Activated CD4-positive, alpha-beta T cell treated with anti-CD3 and anti-CD28 coated beads, Interleukin-2, amount 10 ng/mL, durations not matched to agents 7 days and 5 days (primary cell): ENCODE measurements at regions not wholly inside any gene's neighbourhood (a gene's known extent, or its start where the extent isn't known, plus 50 kb on each side); places are given as distances from the start of the nearest gene placed in this dataset.
"Not testable (repeated sequence)": the region's sequence is repeated elsewhere in the genome, so short reads cannot be mapped to it uniquely, and the experiment has no call there.

Experiments used
- CTCF ChIA-PET: fragments of 350-600 bp; sonication (Branson Sonifier 250); formaldehyde crosslinking; loops from one replicate; lab custom pipeline; 2021; ENCODE audit warnings: antibody characterized with exemption; lab: Charles Lee
- POLR2A ChIA-PET: fragments of 350-600 bp; sonication (Branson Sonifier 250); formaldehyde crosslinking; loops from one replicate; lab custom pipeline; 2021; ENCODE audit warnings: antibody characterized with exemption; lab: Charles Lee
- DNase-seq: peaks from one replicate; pipeline ENCODE4 v3.0.0-alpha.2; 2020
- H3K27ac Mint-ChIP-seq: one replicate; pipeline ENCODE4 v1.8.0; 2021; ENCODE audit warnings: mild to moderate bottlenecking, moderate library complexity, mixed read lengths
- H3K27me3 Mint-ChIP-seq: one replicate; pipeline ENCODE4 v1.8.0; 2021; ENCODE audit warnings: mixed read lengths
- H3K36me3 Mint-ChIP-seq: one replicate; pipeline ENCODE4 v1.8.0; 2021; ENCODE audit warnings: low read depth, mixed read lengths
- H3K4me1 Mint-ChIP-seq: one replicate; pipeline ENCODE4 v1.8.0; 2021; ENCODE audit warnings: mixed read lengths
- H3K4me3 Mint-ChIP-seq: one replicate; pipeline ENCODE4 v1.8.0; 2021; ENCODE audit warnings: mild to moderate bottlenecking, moderate library complexity, mixed read lengths
- H3K9me3 Mint-ChIP-seq: one replicate; pipeline ENCODE4 v1.8.0; 2021; ENCODE audit warnings: mixed read lengths

DNA sequence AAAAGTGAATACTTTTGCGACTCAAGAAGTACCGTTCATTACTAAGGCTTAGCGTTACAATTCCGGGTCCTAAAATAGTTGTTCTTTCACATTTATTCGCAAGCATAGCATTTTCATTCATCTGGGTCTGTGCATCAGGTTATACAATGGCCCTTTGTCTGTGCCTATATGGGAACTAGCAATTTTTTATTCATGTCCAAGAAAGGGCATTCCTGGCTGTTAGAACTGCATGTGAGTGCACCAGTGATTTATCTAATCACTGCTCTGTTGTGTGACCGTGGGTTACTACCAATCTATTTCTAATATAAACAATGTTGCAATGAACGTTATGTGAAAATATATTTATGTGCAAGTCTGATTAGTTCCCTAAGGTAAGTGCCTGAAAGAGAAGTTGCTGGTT, 63.8 kb downstream of the SPANXA1 start:
- H3K9me3 Mint-ChIP-seq, H3K4me1 Mint-ChIP-seq, CTCF ChIA-PET, H3K36me3 Mint-ChIP-seq, H3K27ac Mint-ChIP-seq, POLR2A ChIA-PET, H3K27me3 Mint-ChIP-seq, DNase-seq, H3K4me3 Mint-ChIP-seq: not testable (repeated sequence)

DNA sequence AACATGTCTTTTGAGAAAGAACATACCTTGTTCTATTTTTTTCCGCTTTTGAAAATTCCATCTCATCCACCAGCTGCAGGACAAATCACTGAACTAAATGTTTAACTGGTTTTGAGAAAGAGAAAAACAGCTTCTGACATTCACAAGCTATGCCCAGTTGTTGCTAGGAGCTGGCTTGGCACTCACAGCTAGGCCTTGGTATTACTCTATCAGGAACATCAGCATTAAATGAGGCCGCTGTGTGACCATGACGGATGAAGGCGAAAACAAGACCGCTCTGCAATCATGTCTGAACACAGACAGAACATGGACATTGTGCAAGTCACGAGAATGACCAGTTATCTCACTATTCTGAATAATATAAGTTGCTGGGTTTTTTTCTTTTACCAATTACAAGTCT, 108.8 kb downstream of the SPANXA1 start:
- H3K4me3 Mint-ChIP-seq, H3K4me1 Mint-ChIP-seq, H3K27me3 Mint-ChIP-seq, H3K27ac Mint-ChIP-seq, POLR2A ChIA-PET, DNase-seq, H3K9me3 Mint-ChIP-seq, H3K36me3 Mint-ChIP-seq, CTCF ChIA-PET: not testable (repeated sequence)

DNA sequence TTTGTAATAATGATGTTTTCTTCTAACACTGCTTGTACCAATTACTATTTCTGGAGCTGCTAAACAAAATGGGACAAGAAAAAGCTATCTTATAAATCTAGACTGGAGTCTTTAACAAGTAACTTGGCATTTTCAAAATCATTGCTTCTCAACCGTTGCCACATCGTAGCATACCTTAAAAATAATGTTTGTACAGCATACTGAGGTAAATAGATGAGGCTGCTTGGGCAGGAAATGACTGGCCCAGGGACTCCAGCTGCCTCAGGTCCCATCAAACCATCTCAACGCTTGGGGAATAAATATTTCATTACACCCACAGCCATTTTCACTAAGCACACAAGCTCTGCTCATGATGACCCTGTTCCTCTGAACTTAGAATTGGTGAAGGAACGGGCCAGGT, 115.1 kb downstream of the SPANXA1 start:
- Mint-ChIP-seq H3K4me3 (no peak overlapping the region), H3K27ac (no peak overlapping the region), H3K4me1 (no peaks in the 10 kb centered on the region), H3K36me3 (no peaks in the 10 kb centered on the region), H3K9me3 (peaks cover 2% of the 10 kb centered on the region), H3K27me3 (no peaks in the 10 kb centered on the region)
- no peak for DNase-seq
- POLR2A ChIA-PET: no interaction called here
- CTCF ChIA-PET: no interaction called here

DNA sequence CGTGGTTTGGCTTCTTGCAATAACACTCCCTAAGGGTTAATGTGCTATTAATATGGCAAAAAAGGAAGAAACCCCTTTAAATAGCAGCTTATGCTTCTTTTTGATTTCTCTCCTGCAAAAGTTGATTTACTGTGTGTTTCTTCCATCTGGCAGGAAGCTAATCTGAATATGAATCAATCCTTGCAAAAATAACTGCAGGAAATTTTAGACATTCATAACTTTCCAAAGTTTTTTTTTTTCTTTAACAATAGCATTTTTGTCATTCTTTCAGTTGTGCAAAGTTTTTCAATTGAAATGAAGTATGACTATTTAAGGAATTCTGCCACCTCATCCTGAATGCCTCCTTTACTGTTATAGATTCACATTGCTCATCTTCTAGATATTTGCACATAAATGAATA, 115.6 kb downstream of the SPANXA1 start:
- Mint-ChIP-seq H3K4me3 (no peak overlapping the region), H3K27me3 (no peaks in the 10 kb centered on the region), H3K27ac (no peak overlapping the region), H3K4me1 (no peaks in the 10 kb centered on the region), H3K9me3 (peaks cover 2% of the 10 kb centered on the region), H3K36me3 (no peaks in the 10 kb centered on the region)
- CTCF ChIA-PET: no interaction called here
- POLR2A ChIA-PET: no interaction called here
- DNase-seq: no peak

DNA sequence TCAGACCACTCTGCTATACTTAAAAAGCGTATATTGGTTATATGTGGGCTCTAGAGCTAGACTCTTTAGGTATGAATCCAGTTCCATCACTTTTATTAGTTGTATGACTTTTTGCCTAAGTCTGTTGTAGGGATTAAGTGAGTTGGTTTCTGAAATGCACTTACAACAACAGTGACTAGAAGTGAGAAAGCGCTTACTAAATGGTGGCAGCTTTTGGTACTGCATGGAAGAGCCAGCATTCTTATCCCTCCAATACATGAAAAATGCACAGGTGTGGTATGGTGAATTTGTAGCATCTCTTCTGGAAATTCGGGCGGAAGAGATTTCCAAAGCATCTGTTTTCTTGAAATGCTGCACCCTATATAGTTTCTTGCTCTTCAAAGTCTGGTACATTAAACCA, 117.1 kb downstream of the SPANXA1 start:
- Mint-ChIP-seq H3K27ac (no peak overlapping the region), H3K4me3 (no peak overlapping the region), H3K36me3 (no peaks in the 10 kb centered on the region), H3K9me3 (peaks cover 2% of the 10 kb centered on the region), H3K27me3 (no peaks in the 10 kb centered on the region), H3K4me1 (no peaks in the 10 kb centered on the region)
- DNase-seq: no peak
- ChIA-PET POLR2A (no interaction called here), CTCF (no interaction called here)

DNA sequence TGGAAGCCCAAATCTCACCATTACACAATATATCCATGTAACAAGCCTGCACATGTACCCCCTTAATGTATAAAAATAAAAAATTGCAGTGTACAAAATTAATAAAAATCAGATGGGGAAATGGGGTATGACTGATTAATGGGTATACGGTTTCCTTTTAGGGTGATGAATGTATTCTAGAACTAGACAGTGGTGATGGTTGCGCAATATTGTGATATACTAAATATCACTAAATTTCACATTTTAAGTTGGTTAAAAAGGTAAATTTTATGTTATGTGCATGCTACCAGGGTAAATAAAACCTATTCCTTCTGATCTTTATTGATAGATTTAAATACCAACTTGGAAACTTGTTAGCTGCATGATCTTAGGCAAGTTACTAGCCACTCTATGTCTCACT, 129.4 kb downstream of the SPANXA1 start:
- CTCF ChIA-PET: interaction anchor here (0.6 kb wide), 1 partner anchor 186 kb away, joined by 6 read pairs; no protein-coding TSS in a partner anchor
- Mint-ChIP-seq H3K36me3 (no peaks in the 10 kb centered on the region), H3K4me1 (no peaks in the 10 kb centered on the region), H3K4me3 (no peak overlapping the region), H3K27me3 (no peaks in the 10 kb centered on the region), H3K27ac (no peak overlapping the region), H3K9me3 (peaks cover 3% of the 10 kb centered on the region)
- no peak for DNase-seq
- POLR2A ChIA-PET: no interaction called here

DNA sequence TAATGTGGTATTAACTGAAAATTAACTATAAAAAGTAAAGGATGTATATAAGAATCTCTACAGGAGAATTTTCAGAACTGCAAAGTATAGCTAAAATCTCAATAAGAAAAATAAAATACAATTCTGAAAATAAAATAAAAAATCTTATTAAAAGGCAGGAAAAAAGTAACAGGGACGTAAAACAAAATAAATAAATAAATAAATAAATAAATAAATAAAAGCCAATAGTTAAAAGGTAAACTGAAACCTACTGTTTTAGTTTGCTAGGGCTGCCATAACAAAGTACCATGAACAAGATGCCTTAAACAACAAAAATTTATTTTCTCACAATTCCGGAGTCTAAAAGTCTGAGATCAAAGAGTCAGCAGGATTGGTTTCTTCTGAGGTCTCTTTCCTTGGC, 140.6 kb downstream of the SPANXA1 start:
- no peak overlapping the region for H3K27ac Mint-ChIP-seq

DNA sequence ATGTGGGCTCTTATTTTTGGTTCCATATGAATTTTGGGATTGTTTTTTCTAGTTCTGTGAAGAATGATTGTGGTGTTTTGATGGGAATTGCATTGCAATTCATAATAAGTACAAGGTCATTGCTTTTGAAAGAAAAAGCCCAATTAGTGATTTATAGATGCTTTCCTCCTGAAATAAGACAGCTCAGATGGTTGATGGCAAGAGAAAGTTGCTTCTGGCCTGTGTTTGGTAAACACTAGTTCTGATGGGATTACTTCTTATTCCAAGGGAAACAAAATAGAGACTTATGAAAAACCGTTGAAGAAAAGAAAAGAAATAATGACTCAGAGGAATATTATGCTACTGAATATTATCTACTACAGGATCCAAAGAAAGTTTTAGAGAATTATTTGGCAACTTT, 144.9 kb downstream of the SPANXA1 start:
- DNase-seq: no peak
- no peaks in the 10 kb centered on the region for H3K27me3 Mint-ChIP-seq
- peaks cover 2% of the 10 kb centered on the region for H3K9me3 Mint-ChIP-seq
- no peak overlapping the region for H3K4me3 Mint-ChIP-seq
- ChIA-PET POLR2A (no interaction called here), CTCF (no interaction called here)
- H3K36me3 Mint-ChIP-seq: no peaks in the 10 kb centered on the region
- H3K4me1 Mint-ChIP-seq: no peaks in the 10 kb centered on the region
- no peak overlapping the region for H3K27ac Mint-ChIP-seq

More for the DNA sequence above, 140.6 kb downstream of the SPANXA1 start:
- no peaks in the 10 kb centered on the region for H3K27me3 Mint-ChIP-seq
- H3K4me3 Mint-ChIP-seq: no peak overlapping the region
- CTCF ChIA-PET: no interaction called here
- no peaks in the 10 kb centered on the region for H3K4me1 Mint-ChIP-seq
- POLR2A ChIA-PET: no interaction called here
- DNase-seq: no peak
- no peaks in the 10 kb centered on the region for H3K9me3 Mint-ChIP-seq
- no peaks in the 10 kb centered on the region for H3K36me3 Mint-ChIP-seq

DNA sequence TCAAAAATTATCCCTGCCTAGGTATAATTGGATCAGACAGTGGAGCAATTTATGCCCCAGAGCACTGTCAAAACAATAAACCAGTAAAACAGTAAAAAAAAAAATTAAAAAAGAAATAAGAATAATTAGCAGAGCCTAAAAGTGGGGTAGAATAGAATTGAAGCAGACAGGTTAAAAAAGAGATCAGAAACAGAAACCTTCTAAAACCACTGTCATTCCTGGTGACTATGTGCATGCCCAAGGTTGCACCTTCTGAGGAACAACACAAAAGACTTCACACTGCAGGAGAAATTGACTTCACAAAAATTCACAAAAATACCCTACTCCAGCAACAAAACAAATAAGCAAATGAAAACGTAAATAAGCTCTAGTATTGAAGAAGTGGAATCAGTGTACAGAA, 168.6 kb downstream of the SPANXA1 start:
- POLR2A ChIA-PET: no interaction called here
- no peak overlapping the region for H3K27ac Mint-ChIP-seq
- DNase-seq: no peak
- no peaks in the 10 kb centered on the region for H3K9me3 Mint-ChIP-seq
- CTCF ChIA-PET: no interaction called here
- no peak overlapping the region for H3K4me3 Mint-ChIP-seq
- H3K27me3 Mint-ChIP-seq: no peaks in the 10 kb centered on the region
- no peaks in the 10 kb centered on the region for H3K4me1 Mint-ChIP-seq
- no peaks in the 10 kb centered on the region for H3K36me3 Mint-ChIP-seq

DNA sequence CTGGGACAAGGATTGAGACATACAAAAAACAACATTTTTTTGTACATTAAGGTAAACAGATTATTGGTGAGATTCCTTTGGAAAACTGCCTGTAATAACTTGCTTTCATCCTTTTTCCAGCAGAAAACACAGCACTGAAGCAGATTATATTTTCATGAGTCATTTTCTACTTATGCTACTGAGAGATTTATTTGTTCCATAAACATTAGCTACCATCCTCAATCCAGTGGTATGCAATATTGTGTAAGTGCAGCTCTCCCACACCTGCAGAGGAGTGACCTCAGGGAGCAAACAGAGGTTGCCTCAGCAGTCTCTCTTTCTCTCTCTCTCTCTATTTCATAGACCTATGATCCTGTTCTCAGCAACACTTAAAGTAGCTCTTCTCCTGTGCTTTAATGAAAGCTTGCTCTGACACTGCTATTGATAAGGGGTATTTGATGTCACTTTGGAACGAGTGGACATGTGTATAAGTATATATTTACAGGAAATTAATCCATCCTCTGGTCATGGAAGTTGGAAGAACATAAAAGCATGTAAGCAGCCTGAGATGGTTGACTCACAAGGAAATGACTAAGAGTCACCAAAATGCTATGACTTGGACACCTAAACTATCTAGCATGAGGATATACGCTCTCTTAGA, 163.7 kb upstream of the SPANXC start:
- no peak for DNase-seq
- Mint-ChIP-seq H3K36me3 (no peaks in the 10 kb centered on the region), H3K4me3 (no peak overlapping the region), H3K9me3 (peaks cover 2% of the 10 kb centered on the region), H3K27ac (no peak overlapping the region), H3K27me3 (no peaks in the 10 kb centered on the region), H3K4me1 (no peaks in the 10 kb centered on the region)
- CTCF ChIA-PET: no interaction called here
- POLR2A ChIA-PET: no interaction called here

DNA sequence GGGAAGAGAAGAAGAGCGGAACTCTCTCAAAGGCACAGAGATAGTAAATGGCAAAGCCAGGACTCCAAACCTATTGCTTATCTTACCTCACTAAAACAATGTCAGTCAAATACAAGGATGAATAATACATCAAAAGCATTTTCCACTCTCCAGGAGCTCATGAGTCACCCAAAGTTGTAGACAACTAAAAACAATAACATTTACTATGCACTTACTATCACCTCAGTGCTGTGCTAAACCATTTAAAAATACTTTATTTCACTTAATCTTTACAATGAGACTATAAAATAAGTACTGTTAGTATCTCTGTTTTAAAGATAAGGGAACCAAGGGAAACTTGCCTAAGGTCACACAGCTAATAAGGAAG, 163.2 kb upstream of the SPANXC start:
- Mint-ChIP-seq H3K36me3 (no peaks in the 10 kb centered on the region), H3K4me3 (no peak overlapping the region), H3K27ac (no peak overlapping the region), H3K27me3 (no peaks in the 10 kb centered on the region), H3K4me1 (no peaks in the 10 kb centered on the region), H3K9me3 (peaks cover 2% of the 10 kb centered on the region)
- CTCF ChIA-PET: no interaction called here
- DNase-seq: no peak
- POLR2A ChIA-PET: no interaction called here

DNA sequence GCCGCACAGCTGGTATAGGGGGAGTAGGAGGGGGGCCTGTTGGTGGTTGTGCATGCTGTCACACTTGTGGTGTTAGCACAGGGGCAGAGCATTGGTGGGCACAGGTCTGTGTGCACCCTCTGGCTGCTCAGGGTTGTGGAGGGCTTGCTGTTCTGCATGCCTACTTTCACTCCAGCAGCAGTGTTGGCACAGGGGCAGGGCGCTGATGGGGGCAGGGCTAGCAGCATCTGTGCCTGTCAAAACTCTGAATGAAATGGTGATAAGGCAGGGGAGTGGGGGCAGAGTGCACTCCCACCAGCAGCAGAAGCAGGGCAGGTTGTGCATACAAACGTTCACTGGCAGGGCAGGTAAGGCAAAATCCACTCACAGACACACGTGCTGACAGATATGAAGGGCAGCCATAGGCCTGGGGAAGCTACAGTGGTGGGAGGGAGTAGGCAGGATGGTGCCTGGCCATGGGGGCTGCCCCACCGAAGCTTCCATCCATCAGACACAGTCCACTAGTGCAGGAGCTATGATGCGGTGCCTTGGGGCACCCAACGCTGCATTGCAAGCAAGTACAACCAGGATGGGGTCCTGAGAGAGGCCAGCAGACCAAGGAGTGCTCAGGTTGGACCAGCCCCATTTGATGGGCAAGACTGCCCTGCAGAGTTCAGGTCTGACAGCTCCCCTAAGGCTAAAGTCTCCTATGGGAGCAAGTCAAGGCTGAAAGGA, 160.7 kb upstream of the SPANXC start:
- H3K4me1 Mint-ChIP-seq: no peaks in the 10 kb centered on the region
- H3K27ac Mint-ChIP-seq: no peak overlapping the region
- ChIA-PET CTCF (no interaction called here), POLR2A (no interaction called here)
- H3K4me3 Mint-ChIP-seq: no peak overlapping the region
- peaks cover 8% of the 10 kb centered on the region for H3K9me3 Mint-ChIP-seq
- H3K27me3 Mint-ChIP-seq: no peaks in the 10 kb centered on the region
- no peak for DNase-seq
- no peaks in the 10 kb centered on the region for H3K36me3 Mint-ChIP-seq

DNA sequence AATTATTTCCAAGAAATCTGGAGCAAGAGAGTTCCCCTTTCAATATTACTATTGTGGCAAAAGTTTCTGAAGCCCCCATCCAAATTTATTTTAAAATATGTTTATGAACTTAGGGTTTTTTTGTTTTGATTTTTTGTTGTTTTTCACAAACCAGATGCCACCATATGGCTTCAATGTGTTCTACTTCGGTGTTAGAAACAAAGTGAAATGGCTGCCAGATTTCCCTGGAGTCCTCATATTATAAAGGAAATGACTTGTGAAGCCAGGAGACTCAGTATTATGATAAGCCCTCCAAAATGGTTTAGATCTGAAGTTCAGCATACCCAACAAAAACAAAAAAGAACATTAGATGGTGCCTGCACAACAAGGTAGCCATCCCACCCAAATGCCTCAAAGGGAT, 154.2 kb upstream of the SPANXC start:
- H3K4me1 Mint-ChIP-seq: no peaks in the 10 kb centered on the region
- ChIA-PET POLR2A (no interaction called here), CTCF (no interaction called here)
- H3K27me3 Mint-ChIP-seq: no peaks in the 10 kb centered on the region
- H3K27ac Mint-ChIP-seq: no peak overlapping the region
- no peak for DNase-seq
- no peaks in the 10 kb centered on the region for H3K36me3 Mint-ChIP-seq
- peaks cover 10% of the 10 kb centered on the region for H3K9me3 Mint-ChIP-seq
- H3K4me3 Mint-ChIP-seq: no peak overlapping the region
